GM19468 (cell line): ENCODE measurements at regions not wholly inside any gene's neighbourhood (a gene's known extent, or its start where the extent isn't known, plus 50 kb on each side); places are given as distances from the start of the nearest gene placed in this dataset.

Experiments
- ATAC-seq: cut with Tn5 transposase; IDR thresholded peaks from one replicate; pipeline ENCODE4 v1.9.1; 2021; ENCODE audit warnings: mild to moderate bottlenecking, moderate library complexity, moderate number of reproducible peaks; ENCODE audit not compliant: unreplicated experiment; ENCODE audit errors: extremely low read depth

- no peak for ATAC-seq
Observed at GRCh38 chr12:67826946-67827720, 162.1 kb upstream of the IFNG-AS1 start.

- ATAC-seq, result no peak
Observed at GRCh38 chr12:67827820-67828383, 161.3 kb upstream of the IFNG-AS1 start.

- no peak for ATAC-seq
Observed at GRCh38 chr12:67829896-67830295, 159.4 kb upstream of the IFNG-AS1 start.

GRCh38 chr12:67832155-67832554 is 157.1 kb upstream of the IFNG-AS1 start:
- no peak for ATAC-seq

- ATAC-seq, result no peak
Observed at GRCh38 chr12:67833602-67834001, 155.6 kb upstream of the IFNG-AS1 start.

- no peak for ATAC-seq
Observed at GRCh38 chr12:67837876-67838275, 151.4 kb upstream of the IFNG-AS1 start.

- ATAC-seq, result no peak
Observed at GRCh38 chr12:67842124-67842523, 147.1 kb upstream of the IFNG-AS1 start.

- no peak for ATAC-seq
Observed at GRCh38 chr12:67843257-67843656, 146.0 kb upstream of the IFNG-AS1 start.

GRCh38 chr12:67852701-67853100 is 136.5 kb upstream of the IFNG-AS1 start:
- no peak for ATAC-seq

- ATAC-seq, result no peak
Observed at GRCh38 chr12:67853204-67853603, 136.0 kb upstream of the IFNG-AS1 start.

GRCh38 chr12:67854351-67854750 is 134.9 kb upstream of the IFNG-AS1 start:
- ATAC-seq, result no peak

- ATAC-seq, result no peak
Observed at GRCh38 chr12:67855103-67855502, 134.1 kb upstream of the IFNG-AS1 start.

GRCh38 chr12:67871231-67871630 is 118.0 kb upstream of the IFNG-AS1 start:
- no peak for ATAC-seq

- no peak for ATAC-seq
Observed at GRCh38 chr12:67873355-67873754, 115.9 kb upstream of the IFNG-AS1 start.

GRCh38 chr12:67876305-67876915 is 112.8 kb upstream of the IFNG-AS1 start:
- no peak for ATAC-seq

GRCh38 chr12:67877727-67878126 is 111.5 kb upstream of the IFNG-AS1 start:
- ATAC-seq, result no peak

- no peak for ATAC-seq
Observed at GRCh38 chr12:67879937-67880336, 109.3 kb upstream of the IFNG-AS1 start.

GRCh38 chr12:67881565-67881964 is 107.7 kb upstream of the IFNG-AS1 start:
- no peak for ATAC-seq

GRCh38 chr12:67884596-67884995 is 104.7 kb upstream of the IFNG-AS1 start:
- no peak for ATAC-seq

- no peak for ATAC-seq
Observed at GRCh38 chr12:67885375-67886169, 103.7 kb upstream of the IFNG-AS1 start.

GRCh38 chr12:67887065-67887464 is 102.2 kb upstream of the IFNG-AS1 start:
- ATAC-seq, result no peak
